Adrenal gland (tissue), 5 donors: ENCODE measurements at regions not wholly inside any gene's neighbourhood (a gene's known extent, or its start where the extent isn't known, plus 50 kb on each side); places are given as distances from the start of the nearest gene placed in this dataset.

ENCODE experiments used
- CTCF ChIP-seq, 6 experiments: fragments of 450-650 bp in 4 of 6; fragments of 200-600 bp in 2 of 6; sonication (generic) in 1 of 6; IDR thresholded peaks; 1 replicate in 5 of 6; 2 replicates in 1 of 6; pipeline versions ENCODE4 v1.5.1 to v1.8.0; 2016 to 2021; ENCODE audit warnings: antibody characterized with exemption in 6 of 6, mild to moderate bottlenecking in 2 of 6, moderate library complexity in 1 of 6
- POLR2A ChIP-seq, 2 donors: fragments of 450-650 bp; IDR thresholded peaks; one replicate each; pipeline ENCODE4 v1.6.1; 2017; ENCODE audit warnings: antibody characterized with exemption in 2 of 2, mild to moderate bottlenecking in 2 of 2, moderate library complexity in 1 of 2
- donor health status: DM: no; HTN: no; CAD: no.

- TF ChIP-seq CTCF (IDR thresholded peaks at IDR 0.05) (no peak), POLR2A (IDR thresholded peaks at IDR 0.05) (no peak)
Measured at GRCh38 chr13:44667943-44668342, 91.8 kb upstream of the TSC22D1 start.
